SK-N-SH (cell line): ENCODE measurements at regions not wholly inside any gene's neighbourhood (a gene's known extent, or its start where the extent isn't known, plus 50 kb on each side); places are given as distances from the start of the nearest gene placed in this dataset.

Experiments
- CTCF ChIA-PET: fragments of 300-600, 350-600 bp; formaldehyde crosslinking; extraction: SDS; loops from one replicate; lab custom pipeline; 2021; lab: Yijun Ruan, JAX
- POLR2A ChIA-PET: fragments of 350-600 bp; sonication (Branson Sonifier 250); formaldehyde crosslinking; extraction: SDS; loops from one replicate; lab custom pipeline; 2020; ENCODE audit warnings: antibody characterized with exemption, inconsistent platforms; lab: Yijun Ruan, JAX
- DNase-seq: peaks from one replicate; pipeline ENCODE4 v3.0.0; 2012
- H2AFZ ChIP-seq: fragments of 200-600 bp; sonication (generic); 2 replicates; pipeline ENCODE4 v1.8.1; 2016; ENCODE audit warnings: antibody characterized with exemption, mild to moderate bottlenecking, low read depth
- H3F3A ChIP-seq: fragments of 200-600 bp; sonication (generic); replicated peaks from 2 replicates; pipeline ENCODE3; 2016; ENCODE audit warnings: antibody characterized with exemption, mild to moderate bottlenecking; ENCODE audit not compliant: insufficient read depth
- H3K27ac ChIP-seq, 2 experiments: fragments of 200-500 bp in 1 of 2; fragments of 200-600 bp in 1 of 2; sonication (Bioruptor generic) in 1 of 2; sonication (generic), shearing (Covaris generic) in 1 of 2; 2 replicates each; pipeline versions ENCODE4 v1.5.1 to v1.6.1; 2014 to 2016; ENCODE audit warnings: low read depth in 2 of 2, inconsistent platforms in 1 of 2, low read length in 1 of 2, mild to moderate bottlenecking in 1 of 2, mixed read lengths in 1 of 2
- H3K27me3 ChIP-seq: fragments of 200-600 bp; sonication (generic), shearing (Covaris generic); 2 replicates; pipeline ENCODE4 v1.6.1; 2016; ENCODE audit warnings: mixed run types; ENCODE audit not compliant: insufficient read depth
- H3K36me3 ChIP-seq, 2 experiments: fragments of 200-500 bp in 1 of 2; fragments of 200-600 bp in 1 of 2; sonication (Bioruptor generic) in 1 of 2; sonication (generic) in 1 of 2; replicated peaks in 1 of 2; 2 replicates each; pipeline versions ENCODE3 to v1.5.1; 2014 to 2016; ENCODE audit warnings: low read length in 1 of 2, mild to moderate bottlenecking in 1 of 2; ENCODE audit not compliant: insufficient read depth in 2 of 2, control insufficient read depth in 1 of 2
- H3K4me1 ChIP-seq, 2 experiments: fragments of 200-500 bp in 1 of 2; fragments of 200-600 bp in 1 of 2; sonication (Bioruptor generic) in 1 of 2; sonication (generic), shearing (Covaris generic) in 1 of 2; 2 replicates each; pipeline versions ENCODE4 v1.5.1 to v1.6.1; 2014 to 2016; ENCODE audit warnings: low read depth in 1 of 2, low read length in 1 of 2, mixed run types in 1 of 2; ENCODE audit not compliant: insufficient read depth in 2 of 2, control insufficient read depth in 1 of 2
- H3K4me2 ChIP-seq: fragments of 200-600 bp; sonication (generic), shearing (Covaris generic); 2 replicates; pipeline ENCODE4 v1.6.1; 2017; ENCODE audit warnings: mixed run types
- H3K4me3 ChIP-seq, 2 experiments: fragments of 200-500 bp in 1 of 2; fragments of 200-600 bp in 1 of 2; sonication (Bioruptor generic) in 1 of 2; sonication (generic), shearing (Covaris generic) in 1 of 2; 2 replicates each; pipeline versions ENCODE4 v1.5.1 to v1.8.1; 2014 to 2016; ENCODE audit warnings: low read depth in 2 of 2, inconsistent platforms in 1 of 2, low read length in 1 of 2, mild to moderate bottlenecking in 1 of 2, mixed read lengths in 1 of 2, moderate library complexity in 1 of 2
- H3K79me2 ChIP-seq: fragments of 200-600 bp; sonication (generic); 2 replicates; pipeline ENCODE4 v1.8.1; 2017; ENCODE audit warnings: mild to moderate bottlenecking; ENCODE audit not compliant: insufficient read depth
- H3K9ac ChIP-seq: fragments of 200-600 bp; sonication (generic); 2 replicates; pipeline ENCODE4 v1.6.1; 2017; ENCODE audit warnings: mixed run types
- H3K9me2 ChIP-seq: fragments of 200-600 bp; sonication (generic); 2 replicates; pipeline ENCODE4 v1.6.1; 2017; ENCODE audit warnings: mixed run types
- H3K9me3 ChIP-seq: fragments of 200-600 bp; sonication (generic); 2 replicates; pipeline ENCODE4 v1.6.1; 2017; ENCODE audit warnings: mixed run types, mild to moderate bottlenecking, moderate library complexity
- H4K20me1 ChIP-seq: fragments of 200-600 bp; sonication (generic); 2 replicates; pipeline ENCODE4 v1.6.1; 2017; ENCODE audit warnings: mild to moderate bottlenecking, mixed run types; ENCODE audit not compliant: insufficient read depth
- CHD2 ChIP-seq: fragments of 150-350 bp; IDR thresholded peaks from 2 replicates; pipeline ENCODE4 v1.6.1; 2018; ENCODE audit warnings: low read length; ENCODE audit not compliant: partially characterized antibody
- EP300 ChIP-seq, 2 experiments: IDR thresholded peaks; 2 replicates each; pipeline versions ENCODE4 v1.4.0 to v1.6.1; 2012; ENCODE audit warnings: borderline replicate concordance in 1 of 2, low read depth in 1 of 2, low read length in 1 of 2
- FOSL2 ChIP-seq: IDR thresholded peaks from 2 replicates; pipeline ENCODE4 v1.4.0; 2012; ENCODE audit warnings: low read depth, mild to moderate bottlenecking, moderate library complexity, borderline replicate concordance
- FOXM1 ChIP-seq: IDR thresholded peaks from 2 replicates; pipeline ENCODE4 v1.4.0; 2012; ENCODE audit warnings: low read depth, mild to moderate bottlenecking
- JUND ChIP-seq: IDR thresholded peaks from 2 replicates; pipeline ENCODE4 v1.4.0; 2012
- MEF2A ChIP-seq: IDR thresholded peaks from 2 replicates; pipeline ENCODE4 v1.4.0; 2012; ENCODE audit warnings: low read depth, borderline replicate concordance
- NFIC ChIP-seq: IDR thresholded peaks from 2 replicates; pipeline ENCODE4 v1.4.0; 2012; ENCODE audit warnings: borderline replicate concordance
- NRF1 ChIP-seq: IDR thresholded peaks from 2 replicates; pipeline ENCODE4 v1.6.1; 2012; ENCODE audit warnings: low read depth, mild to moderate bottlenecking, low read length
- RAD21 ChIP-seq: IDR thresholded peaks from 2 replicates; pipeline ENCODE4 v1.6.1; 2012; ENCODE audit warnings: mild to moderate bottlenecking, low read length
- RFX5 ChIP-seq: IDR thresholded peaks from 2 replicates; pipeline ENCODE4 v1.6.1; 2012; ENCODE audit warnings: mild to moderate bottlenecking, improper control_type of control experiment, low read length
- RXRA ChIP-seq: IDR thresholded peaks from 2 replicates; pipeline ENCODE4 v1.4.0; 2012; ENCODE audit warnings: low read depth, mild to moderate bottlenecking, borderline replicate concordance
- TCF12 ChIP-seq: IDR thresholded peaks from 2 replicates; pipeline ENCODE4 v1.4.0; 2012
- TEAD4 ChIP-seq: IDR thresholded peaks from 2 replicates; pipeline ENCODE4 v1.4.0; 2012; ENCODE audit warnings: mild to moderate bottlenecking, borderline replicate concordance; ENCODE audit not compliant: insufficient read depth
- WGBS: methylation state at CpG from one replicate; pipeline ENCODE4 v1.1.6; 2017; ENCODE audit warnings: low lambda C conversion rate; 5-methylcytosine and 5-hydroxymethylcytosine counted together
- TF ChIP-seq, protein P1 (sequence below): IDR thresholded peaks from 2 replicates; pipeline ENCODE4; 2012
- TF ChIP-seq, protein P2 (sequence below): fragments of 150-350 bp; IDR thresholded peaks from 2 replicates; pipeline ENCODE4 v1.6.1; 2016; ENCODE audit warnings: mild to moderate bottlenecking, low read depth, low read length
- TF ChIP-seq, protein P3 (sequence below): IDR thresholded peaks from 2 replicates; pipeline ENCODE4 v1.4.0; 2012; ENCODE audit warnings: low read depth

DNA sequence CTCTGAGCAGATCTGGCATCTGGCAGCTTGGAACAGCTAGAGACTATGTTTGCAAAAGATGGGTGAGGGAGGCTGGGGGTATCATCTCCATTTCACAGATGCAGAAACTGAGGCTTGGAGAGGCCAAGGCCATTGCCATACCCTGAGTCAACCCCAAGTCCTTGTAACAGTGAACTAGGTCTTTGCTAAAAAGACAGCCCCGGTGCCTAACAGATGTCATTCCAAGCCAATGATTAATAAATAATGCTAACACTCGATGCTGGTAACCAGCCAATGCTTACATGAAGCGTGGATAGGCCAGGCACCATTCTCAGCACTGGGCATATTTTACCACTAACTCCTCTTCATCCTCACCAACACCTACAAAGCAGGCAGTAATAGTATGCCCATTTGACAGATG, 164.0 kb downstream of the MN1 start:
- Histone ChIP-seq H3K4me2 (no peak overlapping the region), H2AFZ (no peak overlapping the region), H3K9me2 (no peaks in the 10 kb centered on the region), H4K20me1 (no peaks in the 10 kb centered on the region), H3K36me3 (no peaks in the 10 kb centered on the region), H3K4me3 (no peak overlapping the region), H3K27me3 (no peaks in the 10 kb centered on the region), H3K27ac (no peak overlapping the region), H3K79me2 (no peaks in the 10 kb centered on the region), H3K9me3 (no peaks in the 10 kb centered on the region), H3F3A (no peaks in the 10 kb centered on the region), H3K9ac (no peak overlapping the region), H3K4me1 (peaks cover 0 to 4% of the 10 kb centered on the region in 2 experiments; a peak in 1 of 4 replicates)
- CTCF ChIA-PET, result no interaction called here
- TF ChIP-seq, protein P1, sequence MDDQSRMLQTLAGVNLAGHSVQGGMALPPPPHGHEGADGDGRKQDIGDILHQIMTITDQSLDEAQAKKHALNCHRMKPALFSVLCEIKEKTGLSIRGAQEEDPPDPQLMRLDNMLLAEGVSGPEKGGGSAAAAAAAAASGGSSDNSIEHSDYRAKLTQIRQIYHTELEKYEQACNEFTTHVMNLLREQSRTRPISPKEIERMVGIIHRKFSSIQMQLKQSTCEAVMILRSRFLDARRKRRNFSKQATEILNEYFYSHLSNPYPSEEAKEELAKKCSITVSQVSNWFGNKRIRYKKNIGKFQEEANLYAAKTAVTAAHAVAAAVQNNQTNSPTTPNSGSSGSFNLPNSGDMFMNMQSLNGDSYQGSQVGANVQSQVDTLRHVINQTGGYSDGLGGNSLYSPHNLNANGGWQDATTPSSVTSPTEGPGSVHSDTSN, result no peak
- peak; percentile 34; the same call in 1 of the 2 replicates for TF ChIP-seq TCF12
- POLR2A ChIA-PET, result no interaction called here
- DNase-seq, result no peak
- WGBS, result 34% methylated on average over 3 of the region's 3 CpGs

DNA sequence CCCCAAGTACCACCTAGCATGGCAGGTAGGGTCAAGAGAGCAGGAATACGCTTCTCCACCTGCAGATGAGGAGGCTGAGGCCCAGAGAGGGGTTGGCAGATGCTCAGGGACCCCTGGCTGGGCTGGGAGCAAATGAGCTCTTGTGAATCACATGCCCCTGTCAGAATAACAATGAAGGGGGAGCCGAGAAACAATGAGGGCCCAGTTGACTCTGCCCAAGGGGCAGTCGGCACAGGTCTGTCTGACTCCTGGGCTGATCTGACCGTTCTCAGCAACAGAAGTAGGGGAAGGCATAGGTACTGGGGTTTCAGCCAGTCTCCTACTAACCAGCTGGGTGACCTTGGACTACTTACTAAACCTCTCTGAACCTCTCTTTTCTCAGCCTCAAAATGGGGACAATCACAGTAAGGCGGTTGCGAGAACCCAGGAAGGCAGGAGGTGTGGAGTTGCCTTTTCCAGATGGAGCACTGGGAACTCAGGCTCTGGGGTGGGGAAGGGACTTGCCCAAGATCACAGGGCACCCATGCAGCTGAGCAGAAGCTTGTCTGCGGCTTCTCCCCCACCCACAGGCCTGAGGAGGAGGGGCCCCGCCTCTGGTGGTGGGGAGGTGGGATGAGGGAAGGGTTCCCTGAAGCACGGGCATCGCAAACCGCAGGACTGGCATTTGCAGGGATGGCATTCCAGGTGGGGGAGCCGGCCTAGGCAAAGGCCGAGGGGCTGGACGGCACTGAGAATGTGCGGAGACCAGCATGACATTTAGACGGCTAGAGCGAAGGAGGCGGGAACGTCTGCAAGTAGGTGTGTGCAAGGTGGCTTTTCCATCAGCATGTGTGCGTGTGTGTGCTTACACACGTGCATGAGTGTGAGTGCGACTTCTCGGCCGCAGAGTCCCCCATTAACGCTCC, 163.0 kb downstream of the MN1 start:
- no peak overlapping the region for H3K9ac ChIP-seq
- POLR2A ChIA-PET, result no interaction called here

More for the DNA sequence above, 163.0 kb downstream of the MN1 start:
- no peaks in the 10 kb centered on the region for H3K9me2 ChIP-seq
- no peak for DNase-seq
- WGBS, result 87% methylated on average over 20 of the region's 25 CpGs
- no peak overlapping the region for H2AFZ ChIP-seq
- H3K9me3 ChIP-seq, result no peaks in the 10 kb centered on the region
- CTCF ChIA-PET, result no interaction called here
- no peaks in the 10 kb centered on the region for H3K4me1 ChIP-seq
- no peaks in the 10 kb centered on the region for H3K27me3 ChIP-seq
- TF ChIP-seq, protein P2, sequence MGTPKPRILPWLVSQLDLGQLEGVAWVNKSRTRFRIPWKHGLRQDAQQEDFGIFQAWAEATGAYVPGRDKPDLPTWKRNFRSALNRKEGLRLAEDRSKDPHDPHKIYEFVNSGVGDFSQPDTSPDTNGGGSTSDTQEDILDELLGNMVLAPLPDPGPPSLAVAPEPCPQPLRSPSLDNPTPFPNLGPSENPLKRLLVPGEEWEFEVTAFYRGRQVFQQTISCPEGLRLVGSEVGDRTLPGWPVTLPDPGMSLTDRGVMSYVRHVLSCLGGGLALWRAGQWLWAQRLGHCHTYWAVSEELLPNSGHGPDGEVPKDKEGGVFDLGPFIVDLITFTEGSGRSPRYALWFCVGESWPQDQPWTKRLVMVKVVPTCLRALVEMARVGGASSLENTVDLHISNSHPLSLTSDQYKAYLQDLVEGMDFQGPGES, result no peak
- TF ChIP-seq FOXM1 (no peak), NRF1 (no peak), MEF2A (no peak), CHD2 (no peak), JUND (no peak), RAD21 (no peak), RFX5 (no peak), FOSL2 (no peak), EP300 (IDR thresholded peaks at IDR 0.05; ENCODE audit: borderline replicate concordance in 1 of 2, low read depth in 1 of 2, low read length in 1 of 2) (no peak), RXRA (no peak), NFIC (no peak), TEAD4 (no peak)
- TF ChIP-seq, protein P1, result no peak
- TF ChIP-seq, protein P3, sequence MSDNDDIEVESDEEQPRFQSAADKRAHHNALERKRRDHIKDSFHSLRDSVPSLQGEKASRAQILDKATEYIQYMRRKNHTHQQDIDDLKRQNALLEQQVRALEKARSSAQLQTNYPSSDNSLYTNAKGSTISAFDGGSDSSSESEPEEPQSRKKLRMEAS, result no peak
- no peak overlapping the region for H3K4me2 ChIP-seq
- no peaks in the 10 kb centered on the region for H3K36me3 ChIP-seq
- no peak overlapping the region for H3K27ac ChIP-seq
- H4K20me1 ChIP-seq, result no peaks in the 10 kb centered on the region
- H3F3A ChIP-seq, result no peaks in the 10 kb centered on the region
- no peaks in the 10 kb centered on the region for H3K79me2 ChIP-seq
- no peak overlapping the region for H3K4me3 ChIP-seq
